Nephron progenitor cell (in vitro differentiated cells): ENCODE measurements at regions not wholly inside any gene's neighbourhood (a gene's known extent, or its start where the extent isn't known, plus 50 kb on each side); places are given as distances from the start of the nearest gene placed in this dataset.

Experiments used
- DNase-seq: peaks from one replicate; pipeline ENCODE4 v3.0.0; 2021
- H3K27ac Mint-ChIP-seq: 2 replicates; pipeline ENCODE4 v1.8.0; 2021; ENCODE audit warnings: mild to moderate bottlenecking, moderate library complexity, mixed read lengths
- H3K27me3 Mint-ChIP-seq: 2 replicates; pipeline ENCODE4 v1.8.0; 2021; ENCODE audit warnings: mild to moderate bottlenecking, low read depth, mixed read lengths; ENCODE audit not compliant: poor library complexity
- H3K36me3 Mint-ChIP-seq: 2 replicates; pipeline ENCODE4 v1.8.0; 2021; ENCODE audit warnings: low read depth, mixed read lengths
- H3K4me1 Mint-ChIP-seq: 2 replicates; pipeline ENCODE4 v1.8.0; 2021; ENCODE audit warnings: mixed read lengths
- H3K4me3 Mint-ChIP-seq: 2 replicates; pipeline ENCODE4 v1.8.0; 2021; ENCODE audit warnings: mild to moderate bottlenecking, moderate library complexity, mixed read lengths
- H3K9me3 Mint-ChIP-seq: 2 replicates; pipeline ENCODE4 v1.8.0; 2021; ENCODE audit warnings: mild to moderate bottlenecking, moderate library complexity, mixed read lengths
- CTCF ChIP-seq: fragments of 200-600 bp; sonication (generic); IDR thresholded peaks from 2 replicates; pipeline ENCODE4 v1.5.0; 2021; ENCODE audit warnings: antibody characterized with exemption

GRCh38 chr4:155506745-155507144 is 130.0 kb upstream of the MAP9 start:
- H3K27ac Mint-ChIP-seq, result no peak overlapping the region
- no peaks in the 10 kb centered on the region for H3K4me1 Mint-ChIP-seq
- H3K4me3 Mint-ChIP-seq, result no peak overlapping the region

GRCh38 chr4:155505321-155505720 is 128.6 kb upstream of the MAP9 start:
- H3K4me1 Mint-ChIP-seq, result no peaks in the 10 kb centered on the region
- no peak overlapping the region for H3K4me3 Mint-ChIP-seq
- H3K9me3 Mint-ChIP-seq, result peaks cover 4% of the 10 kb centered on the region
- peaks cover 3% of the 10 kb centered on the region for H3K27me3 Mint-ChIP-seq
- no peak overlapping the region for H3K27ac Mint-ChIP-seq
- DNase-seq, result no peak
- H3K36me3 Mint-ChIP-seq, result no peaks in the 10 kb centered on the region
- TF ChIP-seq CTCF, result no peak

More at GRCh38 chr4:155506745-155507144, 130.0 kb upstream of the MAP9 start:
- Mint-ChIP-seq H3K9me3 (peaks cover 4% of the 10 kb centered on the region), H3K36me3 (no peaks in the 10 kb centered on the region), H3K27me3 (peaks cover 3% of the 10 kb centered on the region)
- no peak for DNase-seq
- TF ChIP-seq CTCF, result no peak

GRCh38 chr4:155497306-155497705 is 120.5 kb upstream of the MAP9 start:
- Mint-ChIP-seq H3K36me3 (no peaks in the 10 kb centered on the region), H3K27ac (no peak overlapping the region), H3K4me3 (no peak overlapping the region), H3K27me3 (no peaks in the 10 kb centered on the region), H3K9me3 (no peaks in the 10 kb centered on the region), H3K4me1 (peaks cover 7% of the 10 kb centered on the region)
- no peak for TF ChIP-seq CTCF
- DNase-seq, result no peak

- Mint-ChIP-seq H3K36me3 (no peaks in the 10 kb centered on the region), H3K9me3 (no peaks in the 10 kb centered on the region), H3K27me3 (no peaks in the 10 kb centered on the region), H3K27ac (no peak overlapping the region), H3K4me3 (no peak overlapping the region), H3K4me1 (peaks cover 7% of the 10 kb centered on the region)
- TF ChIP-seq CTCF, result no peak
- no peak for DNase-seq
These were observed 119.5 kb upstream of the MAP9 start for GRCh38 chr4:155496294-155496626.

GRCh38 chr4:155495572-155496293 is 119.0 kb upstream of the MAP9 start:
- no peaks in the 10 kb centered on the region for H3K27me3 Mint-ChIP-seq
- DNase-seq, result no peak
- H3K9me3 Mint-ChIP-seq, result no peaks in the 10 kb centered on the region
- H3K4me1 Mint-ChIP-seq, result peaks cover 7% of the 10 kb centered on the region
- H3K4me3 Mint-ChIP-seq, result no peak overlapping the region
- H3K36me3 Mint-ChIP-seq, result no peaks in the 10 kb centered on the region
- no peak for TF ChIP-seq CTCF
- no peak overlapping the region for H3K27ac Mint-ChIP-seq

GRCh38 chr4:155494037-155494718 is 117.4 kb upstream of the MAP9 start:
- peaks cover 7% of the 10 kb centered on the region for H3K4me1 Mint-ChIP-seq
- no peak overlapping the region for H3K4me3 Mint-ChIP-seq
- no peaks in the 10 kb centered on the region for H3K9me3 Mint-ChIP-seq
- H3K27me3 Mint-ChIP-seq, result no peaks in the 10 kb centered on the region
- TF ChIP-seq CTCF, result no peak
- no peak overlapping the region for H3K27ac Mint-ChIP-seq
- H3K36me3 Mint-ChIP-seq, result no peaks in the 10 kb centered on the region
- DNase-seq, result no peak
